Activated naive CD8-positive, alpha-beta T cell treated with anti-CD3 and anti-CD28 coated beads, Interleukin-2, amount 50 U/mL, for 16 hours (primary cell): ENCODE measurements at regions not wholly inside any gene's neighbourhood (a gene's known extent, or its start where the extent isn't known, plus 50 kb on each side); places are given as distances from the start of the nearest gene placed in this dataset.

Experiments used
- DNase-seq: peaks from one replicate; pipeline ENCODE4 v3.0.0-alpha.2; 2020; ENCODE audit warnings: low read depth, low spot score

GRCh38 chr11:127339376-127339775 lies 338.8 kb upstream of the KIRREL3 start:
- DNase-seq = no peak

DNA sequence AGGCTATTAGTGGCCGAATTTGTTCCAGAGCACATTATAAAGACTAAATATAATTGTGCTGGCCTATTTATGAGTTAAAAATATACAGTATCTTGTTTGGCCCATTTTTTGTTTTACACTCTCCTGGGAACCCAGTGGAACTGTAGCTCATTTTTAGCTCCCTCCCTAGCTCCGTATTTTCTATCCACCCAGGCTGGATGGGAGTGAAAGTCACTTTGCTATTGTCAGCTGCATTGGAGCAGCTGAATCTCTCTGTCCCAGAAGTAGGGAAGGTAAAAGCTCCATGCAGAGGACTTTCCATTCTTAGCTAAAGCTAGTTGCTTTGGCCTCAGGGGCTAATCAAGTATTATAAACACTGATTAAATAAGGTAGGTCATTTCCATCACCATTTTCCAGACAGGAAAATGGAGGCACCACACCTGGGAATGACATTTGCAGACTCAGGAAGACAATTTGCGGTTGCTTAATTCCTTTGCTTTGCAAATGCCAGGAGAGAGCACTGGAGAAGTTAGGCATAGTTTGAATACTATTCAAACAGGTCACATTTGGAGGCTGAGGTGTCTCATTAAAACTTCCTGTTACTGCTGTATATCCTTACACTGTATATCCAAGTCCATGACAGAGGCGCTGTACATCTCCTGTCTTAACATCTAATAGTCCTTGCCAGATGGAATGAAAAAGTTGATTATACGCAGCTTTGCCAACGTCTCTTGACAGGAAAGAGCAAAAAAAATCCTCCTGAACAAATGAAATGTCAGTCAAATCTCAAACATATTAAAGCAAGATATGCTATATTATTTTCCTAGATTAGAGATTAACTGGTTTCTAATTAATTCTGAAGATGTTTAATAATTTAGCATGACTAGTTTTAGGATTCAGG lies 338.1 kb upstream of the KIRREL3 start:
- no peak for DNase-seq

DNA sequence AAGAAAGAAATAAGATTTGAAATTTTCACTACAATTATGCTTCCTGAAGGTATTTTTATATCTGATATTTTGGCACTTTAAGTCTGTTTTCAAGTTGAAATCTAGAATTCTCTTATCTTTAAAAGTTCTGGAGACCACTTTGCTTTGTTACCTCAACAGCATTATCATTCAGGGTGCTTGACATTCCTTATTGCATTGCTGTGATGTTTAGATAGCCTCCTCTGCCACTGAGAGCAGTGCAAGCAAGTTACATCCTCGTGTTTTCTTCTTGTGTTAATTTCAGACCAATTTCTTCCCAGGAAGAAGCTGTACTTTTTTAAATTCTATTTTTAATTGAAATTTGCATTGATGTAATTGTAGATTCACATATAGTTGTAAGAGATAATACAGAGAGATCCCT lies 333.9 kb upstream of the KIRREL3 start:
- DNase-seq = no peak

DNA sequence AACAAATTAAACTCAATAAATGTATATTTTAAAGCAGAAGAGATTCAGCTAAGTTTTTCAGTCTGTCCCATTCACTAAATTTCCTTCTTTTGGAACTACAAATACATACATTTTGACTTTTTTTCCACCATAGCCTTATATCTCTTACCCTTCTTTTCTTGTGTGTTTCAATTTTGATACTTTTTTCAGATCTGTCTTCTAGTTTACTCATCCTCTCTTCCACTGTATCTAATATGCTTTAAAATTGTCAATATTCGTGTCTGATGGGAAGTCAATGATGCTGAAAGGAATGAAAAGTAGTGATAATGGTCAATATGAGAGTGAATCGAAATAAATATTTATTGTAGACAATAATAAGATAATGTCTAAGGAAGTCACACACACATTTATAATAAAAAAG lies 332.3 kb upstream of the KIRREL3 start:
- DNase-seq = no peak

DNA sequence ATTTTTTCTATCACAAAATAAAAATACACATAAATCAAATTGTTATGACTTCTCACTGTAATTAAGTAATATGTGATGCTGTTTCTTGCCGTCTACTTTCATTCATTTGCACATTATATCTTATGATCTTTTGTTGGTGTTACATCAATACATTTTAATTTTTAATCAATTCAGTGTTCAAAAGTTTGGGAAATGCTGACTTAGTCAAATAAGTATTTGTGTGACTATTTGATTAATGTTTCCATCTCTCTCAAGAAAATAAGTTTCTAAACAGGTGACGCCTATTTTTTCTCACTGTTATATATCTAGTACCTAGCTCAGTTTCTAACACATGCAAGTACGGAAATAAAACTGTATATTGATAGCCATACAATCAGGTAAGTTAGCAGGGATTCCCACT lies 329.5 kb upstream of the KIRREL3 start:
- DNase-seq = no peak

- DNase-seq = no peak
Measured at GRCh38 chr11:127308291-127308690, 307.7 kb upstream of the KIRREL3 start.

- DNase-seq = no peak
Measured at GRCh38 chr11:127307700-127308099, 307.1 kb upstream of the KIRREL3 start.

GRCh38 chr11:127304634-127305033 lies 304.1 kb upstream of the KIRREL3 start:
- DNase-seq = no peak

DNA sequence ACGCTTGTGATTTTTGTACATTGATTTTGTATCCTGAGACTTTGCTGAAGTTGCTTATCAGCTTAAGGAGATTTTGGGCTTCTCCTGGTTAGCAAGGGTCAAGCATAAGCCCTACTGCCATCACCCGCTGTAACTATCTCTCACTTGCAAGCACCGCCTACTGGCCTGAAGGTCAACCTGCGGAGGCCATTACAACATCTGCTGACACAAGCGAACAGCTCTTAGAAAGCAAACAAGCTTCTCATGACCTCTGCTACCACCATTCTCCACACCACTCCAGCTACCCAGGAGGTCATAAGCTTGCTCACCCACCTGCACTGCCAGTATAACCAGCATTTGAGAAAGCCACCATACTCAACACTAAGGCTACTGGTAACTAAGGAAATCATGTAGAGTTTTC lies 288.4 kb upstream of the KIRREL3 start:
- DNase-seq = no peak

DNA sequence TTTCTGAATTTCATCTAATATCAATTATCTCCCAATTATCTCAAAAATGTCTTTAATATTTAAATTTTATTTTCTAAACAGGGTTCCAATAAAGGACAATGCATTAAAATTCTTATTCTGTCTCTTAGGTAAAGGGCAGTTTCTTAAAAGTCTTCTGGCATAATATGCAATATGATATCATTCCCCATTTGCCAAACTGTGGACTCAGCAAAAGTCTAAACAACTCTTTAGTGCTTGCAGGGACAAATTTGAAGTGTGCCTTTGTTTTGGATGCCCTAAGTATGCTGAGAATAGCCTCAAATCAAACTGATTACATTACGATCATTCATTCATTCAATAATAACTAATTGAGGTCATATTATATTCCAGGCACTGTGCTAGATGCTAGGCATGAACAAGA lies 281.0 kb upstream of the KIRREL3 start:
- DNase-seq = no peak

GRCh38 chr11:127275774-127276173 lies 275.2 kb upstream of the KIRREL3 start:
- no peak for DNase-seq

GRCh38 chr11:127274328-127274676 lies 273.7 kb upstream of the KIRREL3 start:
- DNase-seq = no peak

GRCh38 chr11:127273593-127274327 lies 273.2 kb upstream of the KIRREL3 start:
- no peak for DNase-seq

GRCh38 chr11:127270851-127271250 lies 270.3 kb upstream of the KIRREL3 start:
- DNase-seq = no peak

- DNase-seq = no peak
Measured at GRCh38 chr11:127269911-127270310, 269.3 kb upstream of the KIRREL3 start.

GRCh38 chr11:127268932-127269331 lies 268.4 kb upstream of the KIRREL3 start:
- DNase-seq = no peak

GRCh38 chr11:127268521-127268920 lies 268.0 kb upstream of the KIRREL3 start:
- no peak for DNase-seq

DNA sequence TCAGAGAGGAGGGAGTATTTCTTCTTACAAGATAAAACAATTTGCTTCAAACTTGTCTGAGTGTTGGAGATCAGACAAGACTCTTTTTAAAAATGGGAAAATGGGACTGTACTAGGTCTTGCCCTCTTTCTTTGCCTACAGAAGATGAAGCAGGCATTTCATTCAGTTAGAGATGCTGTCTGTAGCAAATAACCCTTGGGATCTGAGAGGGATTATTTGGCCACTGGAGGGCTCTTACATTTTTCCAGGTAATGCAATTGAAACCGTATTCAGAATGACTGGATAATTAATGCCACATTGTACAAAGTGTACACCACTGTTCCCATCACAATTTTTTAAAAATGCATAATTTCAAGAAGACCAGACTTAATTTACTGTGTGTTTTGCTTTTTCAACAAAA lies 258.5 kb upstream of the KIRREL3 start:
- DNase-seq = no peak

GRCh38 chr11:127255209-127255608 lies 254.6 kb upstream of the KIRREL3 start:
- DNase-seq = no peak

DNA sequence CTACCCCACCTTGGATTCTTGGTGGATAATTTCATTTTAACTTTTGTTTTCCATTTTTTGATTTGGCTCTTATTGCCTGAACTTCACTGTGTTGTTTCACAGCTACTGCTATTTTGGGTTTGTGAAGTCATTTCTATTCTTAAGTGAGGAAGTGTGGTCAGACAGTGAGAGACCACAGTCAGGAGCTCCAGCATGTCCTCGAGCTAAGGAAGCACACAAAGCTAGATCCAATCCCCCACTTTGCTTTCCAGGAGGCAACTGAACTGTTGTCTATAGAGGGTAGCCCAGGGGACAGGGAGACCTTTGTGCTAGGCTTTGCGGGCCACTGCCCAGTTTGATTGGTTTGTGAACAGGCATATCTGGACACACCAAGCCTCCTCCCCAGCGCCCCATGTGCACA lies 251.8 kb upstream of the KIRREL3 start:
- no peak for DNase-seq

GRCh38 chr11:127249576-127249975 lies 249.0 kb upstream of the KIRREL3 start:
- DNase-seq = no peak

DNA sequence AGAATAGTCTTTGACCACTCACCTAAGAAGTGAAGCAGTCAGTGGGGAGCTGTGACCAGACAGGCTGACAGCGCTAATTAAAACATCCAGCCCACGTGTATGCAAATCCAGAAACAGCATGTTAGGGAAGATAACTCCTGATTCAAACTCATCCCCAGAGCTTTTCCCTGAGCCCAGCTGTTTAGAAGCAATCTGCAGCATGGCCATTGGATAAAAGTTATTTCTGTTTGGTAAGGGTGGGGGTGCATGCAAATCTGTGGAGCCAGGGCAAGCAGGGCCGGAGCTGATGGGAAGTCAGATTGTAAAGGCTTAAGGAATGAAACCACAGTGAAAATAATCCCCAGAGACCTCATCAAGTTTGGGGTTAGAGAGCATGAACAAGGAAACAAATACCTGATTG lies 247.9 kb upstream of the KIRREL3 start:
- no peak for DNase-seq

DNA sequence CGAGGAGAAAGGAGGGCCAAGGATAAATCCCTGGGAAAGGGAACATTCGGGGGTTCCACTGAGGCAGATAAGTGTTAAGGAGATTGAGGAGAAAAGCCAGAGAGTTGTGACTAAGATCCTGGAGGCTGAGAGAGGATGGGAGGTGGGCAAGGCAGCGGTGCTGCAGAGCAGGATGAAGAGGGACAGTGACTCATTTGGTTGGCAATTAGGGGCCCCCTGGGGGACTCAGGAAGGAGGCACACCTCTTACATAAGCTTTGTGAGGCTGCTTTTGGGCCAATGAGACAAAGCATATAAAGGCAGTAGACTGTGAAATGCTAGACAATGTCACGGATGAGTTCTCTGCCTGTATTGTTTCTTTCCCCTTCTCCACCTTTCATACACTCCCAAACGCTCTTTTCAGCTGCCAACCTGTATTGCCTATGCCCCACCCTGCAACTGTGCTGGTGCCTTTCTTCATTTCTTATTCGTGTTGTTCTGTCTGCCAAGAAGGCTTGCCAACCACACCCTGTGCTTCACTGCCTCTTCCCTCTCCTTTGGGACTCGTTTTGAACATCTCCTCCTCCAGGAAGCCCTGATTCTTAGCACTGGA lies 246.8 kb upstream of the KIRREL3 start:
- DNase-seq = no peak
